ENCODE measurements at regions not wholly inside any gene's neighbourhood (a gene's known extent, or its start where the extent isn't known, plus 50 kb on each side); places are given as distances from the start of the nearest gene placed in this dataset.

DNA sequence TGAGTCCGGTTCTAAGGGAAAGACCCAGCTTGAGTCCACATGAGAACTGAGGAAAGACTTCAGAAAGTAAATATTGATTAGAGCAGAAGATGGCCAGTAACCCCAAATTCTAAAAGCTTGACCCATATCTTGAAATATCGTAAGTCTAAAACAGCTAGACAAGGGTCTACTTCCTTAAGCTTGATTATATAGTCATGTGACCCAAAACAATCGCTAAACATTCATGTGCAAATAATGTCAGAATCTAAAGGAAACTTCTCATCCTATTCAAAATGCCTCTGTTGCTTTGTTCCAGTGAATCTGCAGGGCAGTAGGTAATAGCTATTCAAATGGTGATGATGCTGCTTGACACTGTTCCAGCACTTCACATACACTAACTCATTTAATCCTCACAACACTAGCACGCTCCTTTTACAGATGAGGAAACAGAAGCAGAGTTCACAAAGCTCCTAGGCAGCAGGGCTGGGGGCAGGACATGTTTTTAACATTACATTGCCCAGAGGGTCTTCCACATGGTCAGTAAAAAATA is 52.6 kb downstream of the TCF20 start:
- WGBS (ENCODE audit: extremely low coverage, insufficient coverage, insufficient read length) = no CpG with 5 or more reads among the region's 4 CpGs
- peaks cover 0 to 2% of the 10 kb centered on the region in 2 experiments for H3K4me1 ChIP-seq (ENCODE audit: control insufficient read depth in 1 of 2, insufficient read depth in 2 of 2, low read length in 2 of 2)
- no peak overlapping the region for H3K4me3 ChIP-seq (ENCODE audit: low read depth, low read length)
- DNase-seq = no peak
- no peak overlapping the region for H4K91ac ChIP-seq (ENCODE audit: low read depth, low read length)
- H2BK12ac ChIP-seq (ENCODE audit: low read length) = no peak overlapping the region
- H3K79me1 ChIP-seq (ENCODE audit: low read length) = no peaks in the 10 kb centered on the region
- no peaks in the 10 kb centered on the region for H3K79me2 ChIP-seq (ENCODE audit: control insufficient read depth, insufficient read depth, low read length, poor library complexity)
- no peaks in the 10 kb centered on the region for H3K27me3 ChIP-seq (ENCODE audit: insufficient read depth, low read length)
- H3K36me3 ChIP-seq (ENCODE audit: control insufficient read depth in 1 of 2, insufficient read depth in 2 of 2, low read length in 2 of 2) = peaks cover 21 to 24% of the 10 kb centered on the region in 2 experiments
- no peak overlapping the region for H2AK5ac ChIP-seq (ENCODE audit: low read length)
- no peak overlapping the region for H3K4me2 ChIP-seq (ENCODE audit: low read length)
- H3K4ac ChIP-seq (ENCODE audit: low read depth, low read length) = no peak overlapping the region
- no peak overlapping the region for H3K9ac ChIP-seq (ENCODE audit: low read length)
- no peak overlapping the region for H3K23ac ChIP-seq (ENCODE audit: low read length)
- H2BK120ac ChIP-seq (ENCODE audit: insufficient read depth, low read length, poor library complexity) = no peak overlapping the region
- H2AFZ ChIP-seq (ENCODE audit: insufficient read depth, low read length, poor library complexity) = no peak overlapping the region
- H3K18ac ChIP-seq (ENCODE audit: low read length) = no peak overlapping the region
- no peak overlapping the region for H4K8ac ChIP-seq (ENCODE audit: low read depth, low read length)
- no peak overlapping the region for H2BK5ac ChIP-seq (ENCODE audit: low read depth, low read length, poor library complexity)
- no peaks in the 10 kb centered on the region for H3K9me3 ChIP-seq (ENCODE audit: insufficient read depth, low read depth, low read length)
- no peak overlapping the region for H3K27ac ChIP-seq (ENCODE audit: low read depth, low read length)
- H3K14ac ChIP-seq (ENCODE audit: low read length) = no peak overlapping the region
- H4K12ac ChIP-seq (ENCODE audit: low read depth, low read length) = no peak overlapping the region

DNA sequence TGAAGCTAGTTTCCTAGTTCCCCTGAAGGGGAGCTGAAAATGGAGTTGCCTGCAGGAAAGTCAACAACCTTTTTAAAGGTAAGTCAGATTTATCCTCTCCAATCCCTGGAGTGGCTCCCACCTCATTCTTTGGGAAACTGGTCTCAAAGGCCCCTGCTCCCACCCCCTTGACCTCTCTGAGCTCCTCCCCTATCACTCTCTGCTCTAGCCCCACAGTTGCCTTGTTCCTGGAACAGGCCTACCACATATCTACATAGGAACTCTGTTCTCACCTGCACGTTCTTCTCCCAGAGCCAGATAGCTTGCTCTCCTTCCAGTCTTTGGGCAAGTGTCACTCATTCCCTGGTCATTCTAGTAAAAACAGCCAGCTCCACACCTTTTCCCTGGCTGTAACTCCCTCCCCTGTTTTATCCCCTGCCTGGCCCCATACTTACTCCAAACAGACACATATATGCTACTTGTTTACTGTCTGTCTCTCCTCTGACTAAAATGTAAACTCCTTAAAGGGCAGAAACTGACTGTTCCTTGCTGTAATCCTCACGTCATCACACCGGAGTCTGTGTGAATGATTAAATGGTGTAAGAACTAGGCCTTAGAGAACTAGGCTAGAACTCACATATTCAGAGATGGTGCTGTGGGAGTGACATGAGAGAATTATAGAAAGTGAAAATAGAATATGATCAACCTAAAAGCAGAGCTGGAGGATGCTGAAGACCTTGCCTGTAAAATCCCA is 53.3 kb downstream of the TCF20 start:
- H4K8ac ChIP-seq (ENCODE audit: low read depth, low read length) = no peak overlapping the region
- H4K91ac ChIP-seq (ENCODE audit: low read depth, low read length) = no peak overlapping the region

DNA sequence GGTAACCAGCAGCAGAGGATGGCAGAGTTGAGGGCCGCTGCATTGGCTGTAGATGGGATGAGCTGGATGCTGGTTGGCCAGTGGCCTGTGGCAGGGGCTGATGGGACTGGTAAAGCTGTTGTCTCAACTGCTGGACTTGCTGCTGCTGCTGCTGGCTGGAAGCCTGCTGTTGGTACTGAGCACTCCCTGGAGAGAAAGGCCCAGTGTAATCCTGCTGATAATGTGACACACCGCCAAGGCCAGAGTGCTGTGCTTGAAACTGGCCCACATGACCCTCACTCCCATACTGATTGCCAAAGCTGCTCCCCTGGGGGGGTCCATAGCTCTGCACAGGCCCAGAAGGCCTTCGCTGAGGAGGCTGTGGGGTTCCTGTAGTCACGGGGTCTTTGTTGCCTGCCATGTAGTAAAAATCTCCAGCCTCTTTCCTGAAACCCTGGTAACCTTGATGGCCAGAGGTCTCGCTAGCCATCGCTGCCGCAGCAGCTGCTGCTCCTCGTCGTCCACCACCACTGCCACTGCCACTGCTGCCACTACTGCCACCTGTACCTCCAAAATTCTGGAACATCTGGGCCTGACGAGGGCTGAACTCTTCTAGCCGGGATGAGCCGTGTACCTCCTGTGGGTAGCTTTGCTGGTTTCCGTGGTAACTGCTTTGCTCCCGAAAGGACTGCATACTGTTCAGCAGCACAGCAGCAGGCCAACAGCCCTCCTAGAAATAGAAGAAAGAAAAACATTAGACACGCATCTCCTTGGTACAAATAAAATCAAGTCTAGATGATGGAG is 55.6 kb downstream of the TCF20 start:
- no peak overlapping the region for H2BK12ac ChIP-seq (ENCODE audit: low read length)
- no peak overlapping the region for H2BK5ac ChIP-seq (ENCODE audit: low read depth, low read length, poor library complexity)
- H3K4ac ChIP-seq (ENCODE audit: low read depth, low read length) = no peak overlapping the region

More for the DNA sequence above, 53.3 kb downstream of the TCF20 start:
- peaks cover 0 to 2% of the 10 kb centered on the region in 2 experiments for H3K4me1 ChIP-seq (ENCODE audit: control insufficient read depth in 1 of 2, insufficient read depth in 2 of 2, low read length in 2 of 2)
- H2BK120ac ChIP-seq (ENCODE audit: insufficient read depth, low read length, poor library complexity) = no peak overlapping the region
- no peaks in the 10 kb centered on the region for H3K79me1 ChIP-seq (ENCODE audit: low read length)
- H3K23ac ChIP-seq (ENCODE audit: low read length) = no peak overlapping the region
- H2BK5ac ChIP-seq (ENCODE audit: low read depth, low read length, poor library complexity) = no peak overlapping the region
- no peak overlapping the region for H2BK12ac ChIP-seq (ENCODE audit: low read length)
- no peaks in the 10 kb centered on the region for H3K9me3 ChIP-seq (ENCODE audit: insufficient read depth, low read depth, low read length)
- H4K12ac ChIP-seq (ENCODE audit: low read depth, low read length) = no peak overlapping the region
- peak overlapping the region; percentile 40 for H3K4ac ChIP-seq (ENCODE audit: low read depth, low read length)
- H3K27ac ChIP-seq (ENCODE audit: low read depth, low read length) = no peak overlapping the region
- H3K18ac ChIP-seq (ENCODE audit: low read length) = peak overlapping the region; percentile 50
- no peak overlapping the region for H3K14ac ChIP-seq (ENCODE audit: low read length)
- no peak overlapping the region for H2AFZ ChIP-seq (ENCODE audit: insufficient read depth, low read length, poor library complexity)
- no peaks in the 10 kb centered on the region for H3K79me2 ChIP-seq (ENCODE audit: control insufficient read depth, insufficient read depth, low read length, poor library complexity)
- no peak overlapping the region for H3K4me2 ChIP-seq (ENCODE audit: low read length)
- no peak for DNase-seq
- H3K9ac ChIP-seq (ENCODE audit: low read length) = no peak overlapping the region
- no peaks in the 10 kb centered on the region for H3K27me3 ChIP-seq (ENCODE audit: insufficient read depth, low read length)
- no peak overlapping the region for H2AK5ac ChIP-seq (ENCODE audit: low read length)
- no peak overlapping the region for H3K4me3 ChIP-seq (ENCODE audit: low read depth, low read length)
- no CpG with 5 or more reads among the region's 3 CpGs for WGBS (ENCODE audit: extremely low coverage, insufficient coverage, insufficient read length)
- peaks cover 24 to 28% of the 10 kb centered on the region in 2 experiments for H3K36me3 ChIP-seq (ENCODE audit: control insufficient read depth in 1 of 2, insufficient read depth in 2 of 2, low read length in 2 of 2)

DNA sequence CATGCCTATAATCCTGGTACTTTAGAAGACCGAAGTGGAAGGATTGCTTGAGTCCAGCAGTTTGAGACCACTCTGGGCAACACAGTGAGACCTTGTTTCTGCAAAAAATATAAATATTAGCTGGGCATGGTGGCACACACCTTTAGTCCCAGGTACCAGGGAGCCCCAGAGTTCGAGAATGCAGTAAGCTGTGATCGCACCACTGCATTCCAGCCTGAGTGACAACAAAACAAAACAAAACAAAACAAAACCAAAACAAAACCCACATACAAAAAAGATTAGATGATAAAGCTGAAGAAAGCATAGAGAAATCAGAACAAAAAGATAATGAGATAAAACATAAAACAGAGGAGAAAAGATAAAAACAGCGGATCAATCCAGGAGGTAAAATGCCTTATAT is 62.1 kb downstream of the TCF20 start:
- no peak overlapping the region for H2BK12ac ChIP-seq (ENCODE audit: low read length)
- H3K23ac ChIP-seq (ENCODE audit: low read length) = no peak overlapping the region
- H2BK120ac ChIP-seq (ENCODE audit: insufficient read depth, low read length, poor library complexity) = no peak overlapping the region
- H3K27ac ChIP-seq (ENCODE audit: low read depth, low read length) = no peak overlapping the region
- no peak overlapping the region for H2AK5ac ChIP-seq (ENCODE audit: low read length)
- no peaks in the 10 kb centered on the region for H3K9me3 ChIP-seq (ENCODE audit: insufficient read depth, low read depth, low read length)
- WGBS (ENCODE audit: extremely low coverage, insufficient coverage, insufficient read length) = no CpG with 5 or more reads among the region's 4 CpGs
- peaks cover 29 to 30% of the 10 kb centered on the region in 2 experiments for H3K36me3 ChIP-seq (ENCODE audit: control insufficient read depth in 1 of 2, insufficient read depth in 2 of 2, low read length in 2 of 2)
- H3K79me2 ChIP-seq (ENCODE audit: control insufficient read depth, insufficient read depth, low read length, poor library complexity) = peaks cover 1% of the 10 kb centered on the region
- H3K27me3 ChIP-seq (ENCODE audit: insufficient read depth, low read length) = no peaks in the 10 kb centered on the region
- H4K91ac ChIP-seq (ENCODE audit: low read depth, low read length) = no peak overlapping the region
- no peaks in the 10 kb centered on the region for H3K79me1 ChIP-seq (ENCODE audit: low read length)
- H3K14ac ChIP-seq (ENCODE audit: low read length) = no peak overlapping the region
- H3K4me3 ChIP-seq (ENCODE audit: low read depth, low read length) = no peak overlapping the region
- H3K4ac ChIP-seq (ENCODE audit: low read depth, low read length) = no peak overlapping the region
- H4K12ac ChIP-seq (ENCODE audit: low read depth, low read length) = no peak overlapping the region
- H3K4me1 ChIP-seq (ENCODE audit: control insufficient read depth in 1 of 2, insufficient read depth in 2 of 2, low read length in 2 of 2) = no peaks in the 10 kb centered on the region
- H2BK5ac ChIP-seq (ENCODE audit: low read depth, low read length, poor library complexity) = no peak overlapping the region
- H3K4me2 ChIP-seq (ENCODE audit: low read length) = no peak overlapping the region
- no peak overlapping the region for H3K9ac ChIP-seq (ENCODE audit: low read length)
- H4K8ac ChIP-seq (ENCODE audit: low read depth, low read length) = no peak overlapping the region
- H3K18ac ChIP-seq (ENCODE audit: low read length) = no peak overlapping the region
- H2AFZ ChIP-seq (ENCODE audit: insufficient read depth, low read length, poor library complexity) = no peak overlapping the region
- peak in 1 of 2 donors; percentile 46 for DNase-seq

More for the DNA sequence above, 55.6 kb downstream of the TCF20 start:
- H2BK120ac ChIP-seq (ENCODE audit: insufficient read depth, low read length, poor library complexity) = no peak overlapping the region
- no peaks in the 10 kb centered on the region for H3K79me2 ChIP-seq (ENCODE audit: control insufficient read depth, insufficient read depth, low read length, poor library complexity)
- H4K8ac ChIP-seq (ENCODE audit: low read depth, low read length) = no peak overlapping the region
- H3K36me3 ChIP-seq (ENCODE audit: control insufficient read depth in 1 of 2, insufficient read depth in 2 of 2, low read length in 2 of 2) = peaks cover 39 to 43% of the 10 kb centered on the region in 2 experiments
- peaks cover 0 to 2% of the 10 kb centered on the region in 2 experiments for H3K4me1 ChIP-seq (ENCODE audit: control insufficient read depth in 1 of 2, insufficient read depth in 2 of 2, low read length in 2 of 2)
- H2AK5ac ChIP-seq (ENCODE audit: low read length) = no peak overlapping the region
- no peak overlapping the region for H3K18ac ChIP-seq (ENCODE audit: low read length)
- H3K23ac ChIP-seq (ENCODE audit: low read length) = no peak overlapping the region
- no peak overlapping the region for H3K4me2 ChIP-seq (ENCODE audit: low read length)
- no peak for DNase-seq
- H3K27ac ChIP-seq (ENCODE audit: low read depth, low read length) = no peak overlapping the region
- no peaks in the 10 kb centered on the region for H3K9me3 ChIP-seq (ENCODE audit: insufficient read depth, low read depth, low read length)
- no peak overlapping the region for H4K12ac ChIP-seq (ENCODE audit: low read depth, low read length)
- H4K91ac ChIP-seq (ENCODE audit: low read depth, low read length) = no peak overlapping the region
- no peak overlapping the region for H3K14ac ChIP-seq (ENCODE audit: low read length)
- no peaks in the 10 kb centered on the region for H3K79me1 ChIP-seq (ENCODE audit: low read length)
- no peak overlapping the region for H3K9ac ChIP-seq (ENCODE audit: low read length)
- no CpG with 5 or more reads among the region's 15 CpGs for WGBS (ENCODE audit: extremely low coverage, insufficient coverage, insufficient read length)
- no peak overlapping the region for H2AFZ ChIP-seq (ENCODE audit: insufficient read depth, low read length, poor library complexity)
- H3K4me3 ChIP-seq (ENCODE audit: low read depth, low read length) = no peak overlapping the region
- no peaks in the 10 kb centered on the region for H3K27me3 ChIP-seq (ENCODE audit: insufficient read depth, low read length)
